ENCODE measurements at regions not wholly inside any gene's neighbourhood (a gene's known extent, or its start where the extent isn't known, plus 50 kb on each side); places are given as distances from the start of the nearest gene placed in this dataset.

- H3K36me3 ChIP-seq: no peaks in the 10 kb centered on the region
Observed at GRCh38 chr13:102932331-102932730, 86.5 kb downstream of the ERCC5 start.

DNA sequence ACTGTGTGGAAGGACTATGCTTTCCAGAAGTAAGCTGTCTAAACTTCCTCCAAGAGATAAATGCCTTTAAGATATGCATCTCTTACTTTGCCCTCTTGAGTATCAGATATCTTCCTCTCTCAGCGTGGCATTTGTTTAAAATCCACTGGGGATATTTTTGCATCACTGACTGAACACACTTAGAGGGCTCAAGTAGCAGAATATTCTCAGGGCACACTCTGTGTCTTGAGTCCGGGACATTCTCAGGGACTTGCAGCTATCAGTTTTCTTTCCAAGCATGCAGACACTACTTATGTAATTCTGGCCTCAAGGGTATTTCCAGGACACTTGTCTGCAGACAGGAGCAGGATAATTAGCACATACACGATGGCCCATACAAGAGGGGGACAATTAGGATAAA is 84.7 kb downstream of the ERCC5 start:
- Histone ChIP-seq H3K27ac (no peak overlapping the region), H3K4me1 (no peaks in the 10 kb centered on the region), H3K4me3 (no peak overlapping the region), H3K9me3 (no peaks in the 10 kb centered on the region), H3K27me3 (no peaks in the 10 kb centered on the region), H3K36me3 (no peaks in the 10 kb centered on the region)
- TF ChIP-seq, protein P1, sequence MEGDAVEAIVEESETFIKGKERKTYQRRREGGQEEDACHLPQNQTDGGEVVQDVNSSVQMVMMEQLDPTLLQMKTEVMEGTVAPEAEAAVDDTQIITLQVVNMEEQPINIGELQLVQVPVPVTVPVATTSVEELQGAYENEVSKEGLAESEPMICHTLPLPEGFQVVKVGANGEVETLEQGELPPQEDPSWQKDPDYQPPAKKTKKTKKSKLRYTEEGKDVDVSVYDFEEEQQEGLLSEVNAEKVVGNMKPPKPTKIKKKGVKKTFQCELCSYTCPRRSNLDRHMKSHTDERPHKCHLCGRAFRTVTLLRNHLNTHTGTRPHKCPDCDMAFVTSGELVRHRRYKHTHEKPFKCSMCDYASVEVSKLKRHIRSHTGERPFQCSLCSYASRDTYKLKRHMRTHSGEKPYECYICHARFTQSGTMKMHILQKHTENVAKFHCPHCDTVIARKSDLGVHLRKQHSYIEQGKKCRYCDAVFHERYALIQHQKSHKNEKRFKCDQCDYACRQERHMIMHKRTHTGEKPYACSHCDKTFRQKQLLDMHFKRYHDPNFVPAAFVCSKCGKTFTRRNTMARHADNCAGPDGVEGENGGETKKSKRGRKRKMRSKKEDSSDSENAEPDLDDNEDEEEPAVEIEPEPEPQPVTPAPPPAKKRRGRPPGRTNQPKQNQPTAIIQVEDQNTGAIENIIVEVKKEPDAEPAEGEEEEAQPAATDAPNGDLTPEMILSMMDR (IDR thresholded peaks at IDR 0.05): no peak
- no peak for TF ChIP-seq EP300 (IDR thresholded peaks at IDR 0.05)
- TF ChIP-seq POLR2A (IDR thresholded peaks at IDR 0.05): no peak
- no peak for DNase-seq (ENCODE audit: low spot score in 2 of 2)
- 60 to 62% methylated on average over 3 of the region's 3 CpGs for WGBS, 2 donors

More at GRCh38 chr13:102932331-102932730, 86.5 kb downstream of the ERCC5 start:
- TF ChIP-seq POLR2A (IDR thresholded peaks at IDR 0.05): no peak
- no peak for TF ChIP-seq EP300 (IDR thresholded peaks at IDR 0.05)
- TF ChIP-seq, protein P1 (IDR thresholded peaks at IDR 0.05): no peak
- H3K4me3 ChIP-seq: no peak overlapping the region
- H3K4me1 ChIP-seq: no peaks in the 10 kb centered on the region
- no peaks in the 10 kb centered on the region for H3K27me3 ChIP-seq
- no peak for DNase-seq (ENCODE audit: low spot score in 2 of 2)
- H3K9me3 ChIP-seq: no peaks in the 10 kb centered on the region
- 70 to 78% methylated on average over 4 of the region's 4 CpGs for WGBS, 2 donors
- H3K27ac ChIP-seq: no peak overlapping the region

GRCh38 chr13:102928941-102929675 is 83.3 kb downstream of the ERCC5 start:
- TF ChIP-seq POLR2A (IDR thresholded peaks at IDR 0.05) (no peak), EP300 (IDR thresholded peaks at IDR 0.05) (no peak)
- TF ChIP-seq, protein P1 (IDR thresholded peaks at IDR 0.05): no peak
- no peak overlapping the region for H3K4me3 ChIP-seq
- no peaks in the 10 kb centered on the region for H3K4me1 ChIP-seq
- H3K9me3 ChIP-seq: no peaks in the 10 kb centered on the region
- H3K27me3 ChIP-seq: no peaks in the 10 kb centered on the region
- H3K36me3 ChIP-seq: no peaks in the 10 kb centered on the region
- 77 to 86% methylated on average over 9 of the region's 9 CpGs for WGBS, 2 donors
- no peak for DNase-seq (ENCODE audit: low spot score in 2 of 2)
- H3K27ac ChIP-seq: no peak overlapping the region
